ENCODE measurements at regions not wholly inside any gene's neighbourhood (a gene's known extent, or its start where the extent isn't known, plus 50 kb on each side); places are given as distances from the start of the nearest gene placed in this dataset.

- TF ChIP-seq, protein P1, sequence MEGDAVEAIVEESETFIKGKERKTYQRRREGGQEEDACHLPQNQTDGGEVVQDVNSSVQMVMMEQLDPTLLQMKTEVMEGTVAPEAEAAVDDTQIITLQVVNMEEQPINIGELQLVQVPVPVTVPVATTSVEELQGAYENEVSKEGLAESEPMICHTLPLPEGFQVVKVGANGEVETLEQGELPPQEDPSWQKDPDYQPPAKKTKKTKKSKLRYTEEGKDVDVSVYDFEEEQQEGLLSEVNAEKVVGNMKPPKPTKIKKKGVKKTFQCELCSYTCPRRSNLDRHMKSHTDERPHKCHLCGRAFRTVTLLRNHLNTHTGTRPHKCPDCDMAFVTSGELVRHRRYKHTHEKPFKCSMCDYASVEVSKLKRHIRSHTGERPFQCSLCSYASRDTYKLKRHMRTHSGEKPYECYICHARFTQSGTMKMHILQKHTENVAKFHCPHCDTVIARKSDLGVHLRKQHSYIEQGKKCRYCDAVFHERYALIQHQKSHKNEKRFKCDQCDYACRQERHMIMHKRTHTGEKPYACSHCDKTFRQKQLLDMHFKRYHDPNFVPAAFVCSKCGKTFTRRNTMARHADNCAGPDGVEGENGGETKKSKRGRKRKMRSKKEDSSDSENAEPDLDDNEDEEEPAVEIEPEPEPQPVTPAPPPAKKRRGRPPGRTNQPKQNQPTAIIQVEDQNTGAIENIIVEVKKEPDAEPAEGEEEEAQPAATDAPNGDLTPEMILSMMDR (IDR thresholded peaks at IDR 0.05; ENCODE audit: low read length): no peak
- TF ChIP-seq EZH2phosphoT487 (IDR thresholded peaks at IDR 0.05; ENCODE audit: low read length) (no peak), EZH2 (optimal IDR thresholded peaks at IDR 0.05; ENCODE audit: low read depth, low read length) (no peak)
These were observed 201.2 kb downstream of the NXNL2 start for GRCh38 chr9:88736136-88736637.
